GM12873 (cell line): ENCODE measurements at regions not wholly inside any gene's neighbourhood (a gene's known extent, or its start where the extent isn't known, plus 50 kb on each side); places are given as distances from the start of the nearest gene placed in this dataset.

ENCODE experiments used
- TF ChIP-seq, protein P1 (sequence below): IDR thresholded peaks from 2 replicates; pipeline ENCODE4 v1.5.1; 2012; ENCODE audit warnings: low read depth, mild to moderate bottlenecking, moderate library complexity, low read length, control low read depth; ENCODE audit not compliant: insufficient read depth; ENCODE audit errors: missing control alignments

- TF ChIP-seq, protein P1, sequence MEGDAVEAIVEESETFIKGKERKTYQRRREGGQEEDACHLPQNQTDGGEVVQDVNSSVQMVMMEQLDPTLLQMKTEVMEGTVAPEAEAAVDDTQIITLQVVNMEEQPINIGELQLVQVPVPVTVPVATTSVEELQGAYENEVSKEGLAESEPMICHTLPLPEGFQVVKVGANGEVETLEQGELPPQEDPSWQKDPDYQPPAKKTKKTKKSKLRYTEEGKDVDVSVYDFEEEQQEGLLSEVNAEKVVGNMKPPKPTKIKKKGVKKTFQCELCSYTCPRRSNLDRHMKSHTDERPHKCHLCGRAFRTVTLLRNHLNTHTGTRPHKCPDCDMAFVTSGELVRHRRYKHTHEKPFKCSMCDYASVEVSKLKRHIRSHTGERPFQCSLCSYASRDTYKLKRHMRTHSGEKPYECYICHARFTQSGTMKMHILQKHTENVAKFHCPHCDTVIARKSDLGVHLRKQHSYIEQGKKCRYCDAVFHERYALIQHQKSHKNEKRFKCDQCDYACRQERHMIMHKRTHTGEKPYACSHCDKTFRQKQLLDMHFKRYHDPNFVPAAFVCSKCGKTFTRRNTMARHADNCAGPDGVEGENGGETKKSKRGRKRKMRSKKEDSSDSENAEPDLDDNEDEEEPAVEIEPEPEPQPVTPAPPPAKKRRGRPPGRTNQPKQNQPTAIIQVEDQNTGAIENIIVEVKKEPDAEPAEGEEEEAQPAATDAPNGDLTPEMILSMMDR, result no peak
Observed at GRCh38 chr14:101226265-101226602, 322.7 kb upstream of the RTL1 start.

GRCh38 chr14:101226603-101227425 is 323.3 kb upstream of the RTL1 start:
- TF ChIP-seq, protein P1, result no peak

- TF ChIP-seq, protein P1, result no peak
Observed at GRCh38 chr14:101227611-101228594, 324.4 kb upstream of the RTL1 start.

DNA sequence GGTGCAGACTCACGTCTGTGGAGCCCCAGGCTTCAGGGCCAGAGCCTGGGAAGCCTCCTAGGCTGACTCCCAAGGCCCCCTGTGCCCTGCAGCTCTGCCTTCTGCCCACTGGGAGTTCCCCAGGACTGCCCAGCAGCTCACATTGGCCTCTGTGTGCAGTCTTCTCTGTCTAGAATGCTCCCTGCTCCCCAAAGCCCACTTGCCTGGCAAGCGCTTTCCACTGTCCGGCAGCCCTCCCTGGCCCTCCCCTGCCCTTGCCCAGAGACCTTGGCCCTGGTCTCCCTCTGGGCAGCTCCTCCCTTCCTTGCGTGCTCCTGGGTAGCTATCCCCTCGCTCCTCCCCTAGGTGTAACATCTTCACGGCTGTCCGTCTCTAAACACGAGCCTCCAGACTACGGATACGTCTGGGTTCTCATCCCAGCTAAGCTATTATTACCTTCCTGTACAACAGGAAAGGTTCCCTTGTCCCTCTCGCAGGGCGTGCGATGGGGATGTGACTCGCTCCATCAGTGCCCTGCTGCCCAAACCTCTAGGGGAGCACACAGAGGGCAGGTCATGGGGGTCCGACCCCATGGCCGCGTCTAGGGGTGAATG is 325.5 kb upstream of the RTL1 start:
- TF ChIP-seq, protein P1, result no peak

GRCh38 chr14:101229666-101230065 is 326.1 kb upstream of the RTL1 start:
- TF ChIP-seq, protein P1, result no peak

- TF ChIP-seq, protein P1, result no peak
Observed at GRCh38 chr14:101230161-101230850, 326.8 kb upstream of the RTL1 start.
